ENCODE measurements at regions not wholly inside any gene's neighbourhood (a gene's known extent, or its start where the extent isn't known, plus 50 kb on each side); places are given as distances from the start of the nearest gene placed in this dataset.

GRCh38 chr6:130303431-130303830 is 62.4 kb upstream of the TMEM200A start:
- no TSS peak for BruUV-seq (replicated peaks)
- ChIA-PET POLR2A (no interaction called here), RAD21 (ENCODE audit: unreplicated experiment) (interaction anchor here (0.5 kb wide), 1 partner anchor 10 kb away, joined by 3 read pairs; no protein-coding TSS in a partner anchor), SMC1A (ENCODE audit: uncharacterized antibody, unreplicated experiment) (interaction anchor here (1.9 kb wide), 1 partner anchor 10 kb away, joined by 5 read pairs; no protein-coding TSS in a partner anchor), CTCF (no interaction called here)
- Histone ChIP-seq H3K27ac (ENCODE audit: control insufficient read depth, insufficient read depth) (no peak overlapping the region), H4K20me1 (ENCODE audit: control insufficient read depth, insufficient read depth) (no peaks in the 10 kb centered on the region), H2AFZ (ENCODE audit: control insufficient read depth, low read depth, low read length) (no peak overlapping the region), H3K4me3 (no peak overlapping the region), H3K79me2 (ENCODE audit: control insufficient read depth, insufficient read depth, low read length) (no peaks in the 10 kb centered on the region), H3K4me2 (ENCODE audit: control insufficient read depth, insufficient read depth) (no peak overlapping the region), H3K4me1 (ENCODE audit: control insufficient read depth, insufficient read depth, low read length) (no peaks in the 10 kb centered on the region; the same call in 1 of the 2 replicates), H3K9ac (ENCODE audit: control insufficient read depth, insufficient read depth, low read length) (no peak overlapping the region), H3K9me3 (replicated peaks; ENCODE audit: control insufficient read depth, insufficient read depth, low read length) (no peaks in the 10 kb centered on the region), H3K27me3 (replicated peaks in 1 of 2; ENCODE audit: control insufficient read depth in 2 of 2, insufficient read depth in 2 of 2, low read length in 1 of 2) (no peaks in the 10 kb centered on the region), H3K36me3 (ENCODE audit: control insufficient read depth in 2 of 2, insufficient read depth in 2 of 2, low read length in 1 of 2) (no peaks in the 10 kb centered on the region)
- intact Hi-C loops (cut with micrococcal nuclease; ENCODE audit: unreplicated experiment) (no loop called here), in situ Hi-C loops (cut with MboI) (no loop called here)
- ATAC-seq (no peak), DNase-seq (ENCODE audit: low read depth, low spot score) (no peak), FAIRE-seq (no peak)
- TF ChIP-seq MYB (IDR thresholded peaks at IDR 0.05; ENCODE audit: borderline replicate concordance, low read depth, low read length) (no peak), ZNF207 (IDR thresholded peaks at IDR 0.05; ENCODE audit: borderline replicate concordance) (no peak), POLR2AphosphoS5 (IDR thresholded peaks at IDR 0.05; ENCODE audit: low read length) (no peak), ZBTB40 (IDR thresholded peaks at IDR 0.05; ENCODE audit: borderline replicate concordance) (no peak), ASH2L (IDR thresholded peaks at IDR 0.05; ENCODE audit: borderline replicate concordance, low read depth) (no peak), BCL3 (IDR thresholded peaks at IDR 0.05; ENCODE audit: borderline replicate concordance, insufficient read depth, low read depth, low read length, poor library complexity, severe bottlenecking) (no peak), REST (IDR thresholded peaks at IDR 0.05; ENCODE audit: low read depth, low read length) (no peak), ZNF384 (IDR thresholded peaks at IDR 0.05; ENCODE audit: borderline replicate concordance, low read depth, low read length) (no peak), CEBPB (IDR thresholded peaks at IDR 0.05; ENCODE audit: borderline replicate concordance in 1 of 2, low read depth in 2 of 2, low read length in 2 of 2) (no peak), ETV6 (conservative IDR thresholded peaks at IDR 0.05 in 1 of 2, IDR thresholded peaks at IDR 0.05 in 1 of 2; ENCODE audit: borderline replicate concordance in 1 of 2, low read depth in 1 of 2) (no peak), NRF1 (conservative IDR thresholded peaks at IDR 0.05; ENCODE audit: low read depth, low read length) (no peak), ZSCAN29 (IDR thresholded peaks at IDR 0.05) (no peak)
